Thoracic aorta (tissue), 2 donors: ENCODE measurements at regions not wholly inside any gene's neighbourhood (a gene's known extent, or its start where the extent isn't known, plus 50 kb on each side); places are given as distances from the start of the nearest gene placed in this dataset.

ENCODE experiments used
- ATAC-seq: fragments of 150-250 bp; one replicate; pipeline ENCODE4 v1.8.0; 2017; ENCODE audit warnings: low read depth; ENCODE audit not compliant: insufficient number of reproducible peaks, low FRiP score
- DNase-seq: peaks from one replicate; pipeline ENCODE4 v3.0.0-alpha.2; 2020; ENCODE audit warnings: low spot score
- H3K27ac ChIP-seq, 2 donors: fragments of 200-600 bp; sonication (generic); 1 replicate in 1 of 2; 2 replicates in 1 of 2; pipeline ENCODE4 v1.5.1; 2016; ENCODE audit warnings: mild to moderate bottlenecking in 2 of 2, moderate library complexity in 2 of 2
- H3K27me3 ChIP-seq: fragments of 200-600 bp; sonication (generic); replicated peaks from 2 replicates; pipeline ENCODE4 v1.6.0; 2016; ENCODE audit warnings: mild to moderate bottlenecking; ENCODE audit not compliant: insufficient read depth
- H3K36me3 ChIP-seq: fragments of 200-600 bp; sonication (generic); one replicate; pipeline ENCODE4 v1.5.1; 2016
- H3K4me1 ChIP-seq, 2 donors: fragments of 200-600 bp; sonication (generic); 1 replicate in 1 of 2; 2 replicates in 1 of 2; pipeline versions ENCODE4 v1.5.1 to v1.6.0; 2016; ENCODE audit warnings: low read depth in 2 of 2, mild to moderate bottlenecking in 1 of 2; ENCODE audit not compliant: control insufficient read depth in 1 of 2
- H3K4me3 ChIP-seq: fragments of 200-600 bp; sonication (generic); 2 replicates; pipeline ENCODE4 v1.5.1; 2016; ENCODE audit warnings: mild to moderate bottlenecking
- H3K9me3 ChIP-seq: fragments of 200-600 bp; sonication (generic); 2 replicates; pipeline ENCODE4 v1.5.1; 2016
- CTCF ChIP-seq: fragments of 200-600 bp; sonication (generic); IDR thresholded peaks from one replicate; pipeline ENCODE4 v1.5.1; 2019; ENCODE audit warnings: antibody characterized with exemption

DNA sequence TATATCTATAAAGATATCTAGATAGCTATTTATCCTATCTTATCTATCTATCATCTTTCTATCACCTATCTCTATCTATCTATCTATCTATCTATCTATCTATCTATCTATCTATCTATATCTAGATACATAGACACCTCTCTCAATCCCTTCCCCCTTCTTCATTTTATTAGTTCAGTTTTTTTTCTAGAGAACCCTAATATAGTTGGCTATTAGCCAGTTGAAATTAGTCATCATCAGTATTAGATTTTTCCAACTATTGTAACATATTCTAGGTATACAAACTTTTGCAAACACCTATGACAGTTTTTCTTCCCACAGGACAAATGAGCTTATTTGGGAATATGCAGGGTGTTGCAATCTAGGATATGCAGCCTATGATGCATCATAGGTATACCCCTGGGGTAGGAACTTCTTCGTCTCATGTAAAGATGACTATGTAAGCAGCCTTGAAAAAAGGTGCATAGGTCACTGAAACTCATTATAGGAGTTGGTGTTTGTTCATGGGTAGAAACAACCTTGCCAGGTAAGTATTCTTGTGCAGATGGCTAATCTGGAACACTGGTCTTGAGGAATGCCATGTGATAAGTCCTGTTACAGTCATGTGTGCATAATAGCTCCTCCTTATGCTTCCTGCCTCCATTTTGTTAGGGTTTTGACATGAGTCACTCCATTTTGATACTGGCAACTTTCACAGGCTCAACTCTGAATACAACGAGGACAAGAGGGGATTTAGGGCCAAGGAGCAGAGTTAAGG lies 160.7 kb upstream of the ZSWIM2 start:
- no peaks in the 10 kb centered on the region for H3K9me3 ChIP-seq
- ATAC-seq (no peak), DNase-seq (no peak)
- H3K4me1 ChIP-seq: no peaks in the 10 kb centered on the region
- H3K27me3 ChIP-seq: no peaks in the 10 kb centered on the region
- H3K4me3 ChIP-seq: no peak overlapping the region
- TF ChIP-seq CTCF: no peak
- H3K36me3 ChIP-seq: no peaks in the 10 kb centered on the region
- H3K27ac ChIP-seq: no peak overlapping the region

DNA sequence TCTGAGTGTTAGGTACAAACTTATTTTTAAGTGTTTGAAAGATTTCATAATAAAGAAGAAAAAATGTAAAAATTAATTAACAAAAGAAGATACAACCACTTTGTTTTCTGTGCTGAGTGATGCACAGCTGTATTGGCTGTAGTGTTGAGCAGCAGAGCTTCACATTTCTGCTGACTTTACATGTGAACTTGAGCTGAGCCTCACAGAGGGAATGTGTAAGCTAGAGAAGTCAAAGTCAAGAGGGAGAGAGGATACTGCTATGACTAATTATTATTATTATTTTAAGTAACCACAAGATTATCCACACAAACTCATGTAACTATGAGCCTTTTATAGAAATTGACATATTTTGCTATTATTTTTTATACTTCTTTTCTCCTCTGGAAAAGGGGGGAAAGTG lies 159.1 kb upstream of the ZSWIM2 start:
- DNase-seq: no peak
- H3K27ac ChIP-seq: no peak overlapping the region
- no peaks in the 10 kb centered on the region for H3K4me1 ChIP-seq
- H3K27me3 ChIP-seq: no peaks in the 10 kb centered on the region
- H3K9me3 ChIP-seq: no peaks in the 10 kb centered on the region
- H3K4me3 ChIP-seq: no peak overlapping the region
- H3K36me3 ChIP-seq: no peaks in the 10 kb centered on the region
- no peak for ATAC-seq
- no peak for TF ChIP-seq CTCF

DNA sequence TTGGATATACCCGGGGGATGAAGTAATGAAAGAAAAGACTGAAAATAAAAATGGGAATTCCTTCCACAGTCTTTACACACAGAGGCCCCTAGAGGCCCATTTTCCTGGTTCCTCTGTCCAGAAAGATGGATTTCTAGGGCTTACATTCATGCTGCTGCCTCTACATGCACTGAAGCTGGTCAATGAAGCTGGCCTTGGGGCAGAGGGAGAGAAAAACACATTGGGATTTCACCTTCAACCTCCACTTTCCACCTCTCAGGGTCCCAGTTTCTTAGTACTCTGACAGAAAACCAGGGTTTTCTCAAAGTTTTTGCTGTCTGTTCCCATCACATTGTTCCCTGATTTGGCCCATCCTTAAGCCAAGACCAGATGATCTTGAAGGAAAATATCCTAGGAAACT lies 154.6 kb upstream of the ZSWIM2 start:
- H3K27me3 ChIP-seq: no peaks in the 10 kb centered on the region
- no peak for TF ChIP-seq CTCF
- DNase-seq (no peak), ATAC-seq (no peak)
- H3K4me3 ChIP-seq: peak overlapping the region; percentile 59
- H3K27ac ChIP-seq: no peak overlapping the region
- H3K9me3 ChIP-seq: no peaks in the 10 kb centered on the region
- no peaks in the 10 kb centered on the region for H3K4me1 ChIP-seq
- H3K36me3 ChIP-seq: no peaks in the 10 kb centered on the region

DNA sequence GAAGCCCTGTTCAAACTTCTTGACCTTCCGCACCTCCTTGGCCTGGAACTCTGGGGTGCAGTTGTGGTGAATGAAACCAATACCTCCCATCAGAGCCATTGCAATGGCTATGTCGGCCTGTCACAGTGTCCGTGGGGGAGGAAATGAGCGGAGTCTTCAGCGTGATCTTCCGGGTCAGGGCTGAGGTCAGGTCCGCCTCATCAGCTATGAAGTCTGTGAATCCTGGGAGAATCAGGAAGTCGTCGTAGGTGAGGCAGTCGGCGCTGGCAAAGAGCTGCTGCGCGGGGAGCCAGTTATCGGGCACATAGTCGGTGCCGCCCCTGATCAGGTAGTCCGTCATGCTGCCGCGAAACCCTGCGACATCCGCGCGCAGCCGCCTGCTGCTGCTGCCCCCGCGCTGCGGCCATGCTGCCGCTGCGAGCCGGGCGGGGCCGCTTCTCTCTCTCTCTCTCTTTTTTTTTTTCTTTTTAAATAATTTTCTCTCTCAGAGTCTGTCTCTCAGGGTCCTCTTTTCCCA lies 154.1 kb upstream of the ZSWIM2 start:
- peak overlapping the region; percentile 59 for H3K4me3 ChIP-seq
- no peak for TF ChIP-seq CTCF
- H3K27ac ChIP-seq: no peak overlapping the region
- no peaks in the 10 kb centered on the region for H3K4me1 ChIP-seq
- H3K36me3 ChIP-seq: no peaks in the 10 kb centered on the region
- H3K9me3 ChIP-seq: no peaks in the 10 kb centered on the region
- no peaks in the 10 kb centered on the region for H3K27me3 ChIP-seq
- DNase-seq (no peak), ATAC-seq (no peak)

DNA sequence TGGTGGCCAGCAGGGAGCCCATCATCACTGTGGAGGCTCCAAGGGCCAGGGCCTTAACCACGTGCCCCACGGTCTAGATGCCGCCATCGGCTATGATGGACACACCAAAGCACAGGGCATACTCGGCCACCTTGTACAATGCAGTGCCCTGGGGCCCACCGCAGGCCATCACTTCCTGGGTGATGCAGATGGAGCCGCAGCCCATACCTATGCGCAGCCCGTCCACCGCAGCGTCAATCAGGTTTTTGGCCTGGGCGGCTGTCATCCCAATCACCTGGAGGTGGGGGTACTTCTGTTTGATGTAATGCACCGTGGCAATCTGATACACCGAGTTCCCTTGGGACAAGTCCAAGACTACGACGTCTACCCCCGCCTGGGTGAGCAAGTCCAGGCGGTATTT lies 153.3 kb upstream of the ZSWIM2 start:
- ATAC-seq: no peak

More for the DNA sequence above, 153.3 kb upstream of the ZSWIM2 start:
- H3K4me3 ChIP-seq: no peak overlapping the region
- H3K4me1 ChIP-seq: no peaks in the 10 kb centered on the region
- no peak for DNase-seq
- no peak overlapping the region for H3K27ac ChIP-seq
- H3K36me3 ChIP-seq: no peaks in the 10 kb centered on the region
- no peaks in the 10 kb centered on the region for H3K27me3 ChIP-seq
- no peak for TF ChIP-seq CTCF
- no peaks in the 10 kb centered on the region for H3K9me3 ChIP-seq
